Fibroblast of lung (primary cell): ENCODE measurements at regions not wholly inside any gene's neighbourhood (a gene's known extent, or its start where the extent isn't known, plus 50 kb on each side); places are given as distances from the start of the nearest gene placed in this dataset.

Source experiments
- CTCF ChIP-seq, 2 donors: IDR thresholded peaks in 1 of 2; conservative IDR thresholded peaks in 1 of 2; 1 replicate in 1 of 2; 2 replicates in 1 of 2; pipeline ENCODE4 v1.5.1; 2011 to 2012; ENCODE audit warnings: low read length in 2 of 2, control low read depth in 1 of 2, inconsistent platforms in 1 of 2, low read depth in 1 of 2, mild to moderate bottlenecking in 1 of 2
- EZH2 ChIP-seq: IDR thresholded peaks from 2 replicates; pipeline ENCODE4 v1.5.1; 2012; ENCODE audit warnings: low read length, control low read depth, mild to moderate bottlenecking; ENCODE audit errors: missing control alignments

GRCh38 chr4:176981551-176981950, 188.8 kb upstream of the VEGFC start:
- TF ChIP-seq EZH2 (no peak), CTCF (conservative IDR thresholded peaks at IDR 0.05 in 1 of 2, IDR thresholded peaks at IDR 0.05 in 1 of 2; ENCODE audit: low read depth in 1 of 2, low read length in 2 of 2) (no peak)
